A204.1 (cell line): ENCODE measurements at regions not wholly inside any gene's neighbourhood (a gene's known extent, or its start where the extent isn't known, plus 50 kb on each side); places are given as distances from the start of the nearest gene placed in this dataset.
"Not testable (repeated sequence)": the region's sequence is repeated elsewhere in the genome, so short reads cannot be mapped to it uniquely, and the experiment has no call there.

Source experiments
- FAIRE-seq: peaks from 2 replicates; lab custom pipeline; 2012; peaks lifted over from hg19 to GRCh38; lab: Jason Lieb, UNC

DNA sequence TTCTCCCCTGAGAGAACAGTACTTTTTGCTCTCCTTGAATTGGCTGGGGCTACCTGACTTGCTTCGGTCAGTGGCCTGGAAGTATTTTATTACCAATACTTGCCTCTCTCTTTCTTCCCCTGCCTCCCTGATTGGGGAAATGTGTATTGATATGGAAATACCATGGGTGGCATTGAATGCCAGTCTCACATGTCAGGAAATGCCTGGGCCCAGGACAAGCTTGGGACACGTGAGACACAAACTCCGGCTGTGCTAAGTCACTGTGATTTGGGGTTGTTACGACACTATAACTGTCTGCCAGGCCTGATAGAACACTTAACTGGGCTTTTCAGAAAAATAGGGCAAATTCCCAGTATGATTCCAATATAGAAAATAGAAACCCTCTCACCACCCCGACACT lies 238.3 kb downstream of the GADD45G start:
- no peak for FAIRE-seq

GRCh38 chr9:89843591-89843990 lies 238.8 kb downstream of the GADD45G start:
- FAIRE-seq = no peak

DNA sequence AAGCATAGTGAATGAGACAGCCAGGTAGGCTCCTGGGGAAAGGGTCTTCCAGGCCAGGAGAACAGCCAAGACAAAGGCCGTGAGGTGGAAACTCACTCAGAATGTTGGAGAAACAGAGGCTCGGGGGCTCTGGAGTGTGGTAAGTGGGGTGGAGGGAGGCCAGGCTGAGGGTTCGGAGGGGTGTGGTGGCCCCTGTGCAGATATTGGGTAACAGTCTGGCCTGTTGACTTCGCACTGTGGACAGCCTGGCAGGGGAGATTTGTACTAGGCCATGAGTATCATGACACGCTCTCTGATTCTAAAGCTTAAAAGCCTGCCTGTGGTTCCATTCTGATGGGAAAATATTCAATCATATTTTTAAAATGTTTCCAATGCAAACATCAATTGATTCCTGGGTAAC lies 239.3 kb downstream of the GADD45G start:
- FAIRE-seq = no peak

GRCh38 chr9:89844535-89844934 lies 239.7 kb downstream of the GADD45G start:
- FAIRE-seq = no peak

DNA sequence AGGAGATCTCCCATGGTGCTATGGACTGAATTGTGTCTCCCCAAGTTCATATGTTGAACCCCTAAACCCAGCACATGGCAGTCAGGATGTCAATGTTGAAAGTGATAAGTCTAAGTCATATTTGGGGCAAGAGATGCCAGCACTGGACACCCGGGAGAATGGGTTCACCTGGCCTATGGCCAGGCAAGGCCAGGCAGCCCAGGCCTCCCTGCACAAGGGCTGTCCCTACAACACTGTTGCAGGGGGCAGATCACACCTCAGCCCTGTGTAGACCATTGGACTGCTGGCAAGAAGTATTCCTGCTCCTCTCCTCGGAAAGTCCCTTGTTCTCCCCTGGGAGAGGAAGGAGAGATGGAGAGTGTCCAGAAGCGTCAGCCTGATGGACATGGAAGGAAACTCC lies 240.5 kb downstream of the GADD45G start:
- FAIRE-seq = no peak

DNA sequence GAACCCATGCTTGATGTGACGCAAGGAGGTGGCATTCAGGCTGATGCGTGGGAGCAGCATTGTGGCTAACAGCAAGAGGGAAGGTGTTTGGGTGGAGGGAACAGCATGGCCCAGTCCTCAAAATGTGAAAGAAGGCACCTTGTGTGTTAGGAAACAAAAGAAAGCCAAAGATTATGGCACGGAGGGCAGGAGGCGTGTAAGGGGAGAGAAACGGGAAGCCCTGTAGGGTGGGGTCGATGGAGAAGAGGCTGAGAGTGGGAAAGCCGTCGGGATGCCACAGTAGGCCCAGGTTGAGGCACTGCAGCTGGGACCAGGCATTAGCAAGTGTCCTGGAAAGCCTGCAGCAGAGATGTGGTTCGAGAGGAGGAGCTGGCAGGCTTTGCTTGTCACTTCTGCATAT lies 241.1 kb downstream of the GADD45G start:
- FAIRE-seq = no peak

- FAIRE-seq = no peak
Measured at GRCh38 chr9:89848060-89849040, 243.5 kb downstream of the GADD45G start.

GRCh38 chr9:89849096-89849495 lies 244.3 kb downstream of the GADD45G start:
- no peak for FAIRE-seq

- no peak for FAIRE-seq
Measured at GRCh38 chr9:89850153-89850552, 245.3 kb downstream of the GADD45G start.

DNA sequence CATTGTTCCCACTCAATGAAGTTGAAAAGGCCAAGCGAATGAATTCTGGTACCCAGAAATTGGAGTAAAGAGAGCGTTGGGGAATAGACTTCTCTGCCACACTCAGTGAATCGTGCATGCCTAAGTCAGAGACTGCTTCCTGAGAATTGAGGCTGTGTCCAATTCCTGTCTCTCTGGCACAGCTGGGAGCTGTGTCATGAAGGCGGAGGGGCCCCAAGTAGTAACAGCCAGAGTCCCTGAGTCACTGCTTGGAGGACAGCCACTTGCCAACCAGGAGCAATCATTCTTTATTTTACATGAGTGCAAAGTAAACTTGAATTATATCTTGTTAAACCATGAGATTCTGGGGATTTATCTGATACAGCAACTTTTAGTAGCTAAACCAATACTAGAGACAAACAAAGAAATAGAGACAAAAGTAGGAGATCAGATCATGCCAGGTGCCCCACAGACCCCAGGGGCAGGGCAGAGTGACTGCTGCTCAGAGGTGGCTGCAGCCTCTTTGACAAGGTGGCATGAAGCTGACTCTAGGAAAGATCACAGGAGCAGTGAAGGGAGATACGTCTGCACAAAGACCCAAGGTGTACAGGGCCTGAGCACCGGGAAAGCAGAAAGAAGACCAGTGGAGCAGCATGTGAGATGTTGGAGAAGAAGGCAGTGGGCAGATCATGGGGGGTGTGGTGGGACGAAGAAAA lies 246.0 kb downstream of the GADD45G start:
- no peak for FAIRE-seq

GRCh38 chr9:89853161-89853560 lies 248.3 kb downstream of the GADD45G start:
- no peak for FAIRE-seq

DNA sequence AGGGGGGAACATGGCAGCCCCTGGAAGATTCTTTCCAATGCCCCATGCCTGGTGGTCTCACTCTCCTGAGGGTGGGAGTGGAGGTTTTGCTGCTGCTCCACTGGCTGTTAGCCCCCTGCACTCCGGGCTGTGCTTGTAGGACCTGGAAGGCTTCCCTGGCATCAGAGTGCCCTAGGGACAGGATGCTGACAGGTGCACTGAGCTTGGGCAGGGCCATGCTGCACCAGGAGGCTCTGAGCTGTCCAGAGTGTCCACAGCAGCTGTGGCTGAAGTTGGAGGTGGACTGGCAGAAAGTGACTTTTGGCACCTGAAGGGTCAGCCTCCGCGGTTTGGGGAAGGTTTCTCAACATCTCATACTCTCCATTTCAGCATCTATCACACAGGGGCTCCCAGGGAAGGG lies 249.1 kb downstream of the GADD45G start:
- FAIRE-seq = no peak

- no peak for FAIRE-seq
Measured at GRCh38 chr9:89854715-89855475, 250.1 kb downstream of the GADD45G start.

GRCh38 chr9:89856296-89856695 lies 251.5 kb downstream of the GADD45G start:
- FAIRE-seq = not testable (repeated sequence)

- not testable (repeated sequence) for FAIRE-seq
Measured at GRCh38 chr9:89856950-89857349, 252.1 kb downstream of the GADD45G start.

- not testable (repeated sequence) for FAIRE-seq
Measured at GRCh38 chr9:89859842-89860241, 255.0 kb downstream of the GADD45G start.

DNA sequence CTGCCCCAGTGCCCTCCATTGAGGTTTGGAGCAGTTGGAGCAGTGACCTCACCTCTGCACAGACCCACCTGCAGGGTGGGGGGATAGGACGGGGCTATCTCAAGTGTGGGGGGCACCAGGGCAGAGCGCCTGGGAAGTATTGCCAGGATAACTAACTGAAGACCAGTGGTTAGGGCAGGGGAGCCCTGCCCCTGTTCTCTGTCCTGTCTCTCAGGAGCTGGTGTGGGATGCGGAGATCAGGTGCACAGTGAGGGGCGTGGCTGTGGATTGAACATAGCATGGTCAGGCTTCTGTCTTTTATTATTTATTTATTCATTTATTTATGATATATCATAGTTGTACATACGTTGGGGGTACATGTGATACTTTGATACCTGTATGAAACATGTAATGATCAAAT lies 256.6 kb downstream of the GADD45G start:
- FAIRE-seq = not testable (repeated sequence)

DNA sequence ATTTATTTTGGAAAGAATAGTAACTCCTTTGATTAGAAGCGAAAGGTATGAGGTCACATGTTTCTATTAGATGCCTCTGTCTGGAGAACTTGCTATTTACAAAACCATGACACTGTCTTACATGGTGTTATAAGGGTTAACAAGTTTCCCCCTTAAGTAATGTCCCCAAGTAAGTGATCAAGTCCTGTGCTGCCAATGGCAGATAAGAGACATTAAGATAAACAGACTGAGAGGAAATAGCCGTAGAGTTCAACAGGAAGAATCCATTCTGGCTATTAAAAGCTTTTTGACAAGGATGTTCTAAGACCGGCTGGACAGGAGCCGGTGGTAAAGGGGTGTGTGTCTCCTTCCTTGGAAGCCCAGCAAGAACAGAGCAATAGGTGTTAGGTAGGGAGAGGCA lies 257.5 kb downstream of the GADD45G start:
- no peak for FAIRE-seq

GRCh38 chr9:89863141-89863540 lies 258.3 kb downstream of the GADD45G start:
- FAIRE-seq = no peak

DNA sequence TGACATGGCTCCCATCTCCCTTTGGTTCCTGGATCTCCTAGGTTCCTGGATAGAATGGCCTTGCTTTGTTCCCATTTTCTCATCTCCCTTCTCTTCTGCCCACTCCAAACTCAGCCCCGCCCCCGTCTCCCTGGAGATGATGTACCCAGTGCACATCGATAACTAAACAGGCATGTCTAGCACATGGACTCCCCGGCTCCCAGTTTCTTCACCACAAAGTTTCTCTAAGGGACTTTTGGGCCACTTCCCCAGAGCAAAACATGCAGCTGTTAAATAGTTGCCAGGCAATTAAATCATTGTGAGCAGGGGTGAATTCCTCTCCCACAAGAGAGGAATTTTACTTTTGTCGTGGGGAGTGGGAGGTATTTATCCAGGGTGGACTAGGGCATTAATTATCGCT lies 259.0 kb downstream of the GADD45G start:
- no peak for FAIRE-seq

GRCh38 chr9:89864257-89864656 lies 259.4 kb downstream of the GADD45G start:
- FAIRE-seq = no peak

DNA sequence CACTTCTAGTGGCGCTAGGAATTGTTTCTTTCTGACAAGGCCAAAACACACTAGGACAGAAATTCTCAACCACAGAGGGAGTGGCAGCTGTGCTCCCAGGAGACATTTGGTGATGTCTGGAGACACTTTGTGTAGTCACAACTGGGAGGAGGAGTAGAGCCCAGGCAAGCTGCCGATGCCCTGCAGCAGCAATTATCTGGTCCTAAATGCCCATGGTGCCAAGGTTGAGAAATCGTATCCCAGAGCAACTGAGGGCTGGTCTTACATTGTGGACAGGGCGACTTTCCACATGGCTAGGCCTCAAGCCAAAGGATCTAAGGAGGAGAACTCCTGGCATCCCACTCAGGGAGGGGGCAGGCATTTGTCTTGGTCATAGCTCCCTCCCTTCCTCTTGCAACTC lies 259.9 kb downstream of the GADD45G start:
- no peak for FAIRE-seq

DNA sequence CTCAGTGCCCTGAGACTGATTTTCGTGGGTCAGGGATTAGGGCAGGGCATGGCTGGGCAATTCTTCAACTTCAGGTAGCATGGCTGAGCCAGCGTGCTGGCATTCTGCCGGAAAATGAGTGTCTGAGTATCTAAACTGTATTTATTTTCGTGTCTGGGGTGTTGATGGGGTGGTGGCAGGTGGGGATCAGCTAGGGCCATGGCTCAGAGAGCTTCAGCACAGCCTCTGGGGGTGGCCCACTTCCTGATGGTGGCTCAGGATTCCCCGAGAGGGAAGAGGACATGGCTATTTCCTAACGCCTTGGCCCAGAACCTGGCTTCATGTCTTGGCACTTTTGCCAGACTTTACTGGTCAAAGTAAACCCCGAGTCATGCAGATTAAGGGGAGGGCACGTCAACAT lies 260.5 kb downstream of the GADD45G start:
- FAIRE-seq = no peak
